GM19467 (cell line): ENCODE measurements at regions not wholly inside any gene's neighbourhood (a gene's known extent, or its start where the extent isn't known, plus 50 kb on each side); places are given as distances from the start of the nearest gene placed in this dataset.

Source experiments
- ATAC-seq: cut with Tn5 transposase; IDR thresholded peaks from one replicate; pipeline ENCODE4 v1.9.1; 2021; ENCODE audit warnings: mild to moderate bottlenecking, moderate library complexity; ENCODE audit not compliant: unreplicated experiment

GRCh38 chr3:127384717-127385539 lies 97.1 kb upstream of the PRR20G start:
- ATAC-seq = no peak

DNA sequence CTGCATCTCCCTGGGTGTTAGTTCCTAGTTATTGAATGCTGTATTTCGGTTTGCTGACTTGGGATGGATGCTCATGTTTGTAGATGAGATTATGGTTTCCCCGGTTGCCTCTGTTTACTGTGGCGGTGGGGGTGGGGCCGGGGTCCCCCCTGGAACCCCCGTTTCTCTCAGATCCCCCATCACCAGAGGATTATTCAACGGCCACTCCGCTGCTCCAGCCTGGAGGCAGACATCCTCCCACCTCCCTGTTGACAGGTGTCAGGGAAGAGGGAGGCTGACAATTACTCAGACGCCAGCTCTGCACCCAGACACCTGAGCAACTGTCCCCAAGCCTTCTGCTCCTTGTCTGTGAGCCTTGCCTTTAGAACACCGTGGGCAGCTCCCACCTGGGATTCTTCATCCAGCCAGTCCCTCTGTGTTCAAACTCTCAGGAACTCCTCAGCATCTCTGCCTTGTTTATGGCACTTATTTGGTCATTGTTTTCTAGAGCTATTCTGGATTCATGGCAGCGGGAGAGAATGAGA lies 95.9 kb upstream of the PRR20G start:
- no peak for ATAC-seq

DNA sequence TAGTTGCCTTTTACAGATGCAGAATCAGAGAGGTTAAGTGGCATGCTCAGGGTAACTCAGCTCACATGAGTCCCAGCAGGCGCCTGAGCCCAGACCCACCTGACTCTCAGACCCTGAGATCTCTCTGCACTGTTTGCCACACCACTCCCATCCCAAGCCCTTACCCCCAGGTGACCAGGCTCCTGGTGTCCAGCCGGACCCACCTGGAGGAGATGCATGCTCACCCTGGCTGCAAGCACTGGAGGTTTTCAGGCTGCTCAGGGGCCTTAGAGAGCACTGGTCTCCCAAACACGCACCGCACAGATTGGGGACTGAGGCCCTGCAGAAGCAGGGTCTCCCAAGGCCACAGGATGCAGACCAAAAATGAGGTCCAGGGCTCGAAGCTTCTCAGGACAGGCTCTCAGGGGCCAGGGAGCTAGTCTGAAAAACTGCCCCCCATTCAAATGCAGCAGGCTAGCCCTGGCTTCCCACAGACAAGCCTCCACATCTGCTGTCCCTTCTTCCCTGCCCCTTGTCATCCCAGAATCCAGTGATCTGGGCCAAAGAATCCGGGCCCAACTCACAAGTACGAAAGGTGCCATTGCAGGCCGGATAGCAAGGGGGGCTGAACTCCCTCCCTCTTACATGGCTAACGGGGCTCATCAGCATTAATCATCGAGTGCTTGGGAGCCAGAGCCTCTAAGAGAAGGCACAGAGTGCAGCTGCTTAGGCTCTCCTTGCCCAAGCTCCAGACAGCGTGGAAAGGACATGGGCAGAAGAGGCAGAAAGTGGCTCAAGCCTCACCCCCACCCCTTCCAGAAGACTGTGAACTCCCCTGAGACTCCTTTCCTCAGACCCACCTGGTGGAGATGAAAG lies 90.2 kb upstream of the PRR20G start:
- ATAC-seq = no peak

GRCh38 chr3:127375151-127375930 lies 87.5 kb upstream of the PRR20G start:
- no peak for ATAC-seq

DNA sequence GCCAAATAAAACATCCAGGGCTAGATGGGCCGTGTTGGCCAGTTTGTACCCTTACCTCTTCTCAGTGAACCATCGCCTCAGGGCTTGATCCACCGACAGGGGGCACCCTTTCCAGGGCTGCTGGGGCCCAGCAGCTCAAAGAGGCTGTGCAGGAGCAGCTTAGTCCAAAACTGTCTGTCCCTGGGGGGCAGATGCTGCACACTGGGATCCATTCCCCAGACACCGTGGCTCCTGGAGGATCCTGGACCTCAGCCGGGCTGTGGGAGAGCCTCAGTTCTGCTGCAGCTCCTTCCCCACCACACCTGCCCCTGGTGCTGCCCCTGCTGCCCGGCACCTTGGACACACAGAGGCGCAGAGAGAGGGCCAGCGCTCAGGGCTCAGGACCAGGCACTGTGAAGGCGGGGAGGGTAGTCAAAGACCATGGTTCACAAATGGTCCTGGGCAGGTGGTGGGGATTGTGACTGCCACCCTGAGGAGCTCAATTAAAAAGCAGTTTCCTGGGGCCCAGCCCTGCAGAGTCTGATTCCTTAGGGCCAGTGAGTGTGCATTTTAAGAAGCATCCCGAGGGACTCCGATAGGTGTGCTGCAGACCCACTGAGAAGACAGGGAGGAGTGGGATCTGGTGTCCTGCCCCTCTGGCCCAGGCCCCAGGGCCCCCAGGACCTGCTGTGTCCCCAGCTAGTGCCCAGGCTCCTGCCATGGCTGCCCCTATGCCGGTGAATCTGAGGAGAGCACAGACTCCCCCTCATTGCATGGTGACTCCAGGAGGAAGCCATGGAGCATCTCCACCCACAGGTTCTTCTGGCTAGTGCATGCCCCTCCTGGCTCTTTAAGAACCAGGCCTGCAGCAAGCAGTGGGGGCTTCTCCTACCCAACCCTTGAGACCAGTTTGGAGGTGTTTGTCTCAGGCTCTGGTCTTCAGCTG lies 86.5 kb upstream of the PRR20G start:
- no peak for ATAC-seq

- ATAC-seq = no peak
Measured at GRCh38 chr3:127373441-127374085, 85.7 kb upstream of the PRR20G start.

DNA sequence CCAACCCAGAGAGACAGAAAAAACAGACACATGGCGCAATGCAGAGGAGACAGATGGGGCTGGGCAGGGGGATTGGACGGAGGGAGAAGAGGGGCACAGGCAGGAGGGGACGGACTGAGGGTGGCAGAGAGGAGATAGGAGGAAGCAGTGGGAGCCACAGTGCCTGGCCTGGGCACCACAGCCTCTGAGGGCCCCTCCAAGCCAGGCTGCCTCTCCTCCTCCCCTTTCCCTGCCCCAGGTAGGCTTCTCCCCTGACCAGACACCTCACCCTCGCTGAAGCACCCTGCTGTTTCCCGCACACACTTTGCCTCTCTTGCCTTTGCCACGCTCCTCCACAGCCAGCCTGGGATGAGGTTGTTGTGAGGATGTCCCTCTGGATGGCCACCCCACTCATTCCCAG lies 84.0 kb upstream of the PRR20G start:
- no peak for ATAC-seq

- no peak for ATAC-seq
Measured at GRCh38 chr3:127371334-127371733, 83.5 kb upstream of the PRR20G start.

- ATAC-seq = no peak
Measured at GRCh38 chr3:127370906-127371305, 83.1 kb upstream of the PRR20G start.

GRCh38 chr3:127369356-127369935 lies 81.6 kb upstream of the PRR20G start:
- no peak for ATAC-seq

- no peak for ATAC-seq
Measured at GRCh38 chr3:127368186-127369032, 80.6 kb upstream of the PRR20G start.

DNA sequence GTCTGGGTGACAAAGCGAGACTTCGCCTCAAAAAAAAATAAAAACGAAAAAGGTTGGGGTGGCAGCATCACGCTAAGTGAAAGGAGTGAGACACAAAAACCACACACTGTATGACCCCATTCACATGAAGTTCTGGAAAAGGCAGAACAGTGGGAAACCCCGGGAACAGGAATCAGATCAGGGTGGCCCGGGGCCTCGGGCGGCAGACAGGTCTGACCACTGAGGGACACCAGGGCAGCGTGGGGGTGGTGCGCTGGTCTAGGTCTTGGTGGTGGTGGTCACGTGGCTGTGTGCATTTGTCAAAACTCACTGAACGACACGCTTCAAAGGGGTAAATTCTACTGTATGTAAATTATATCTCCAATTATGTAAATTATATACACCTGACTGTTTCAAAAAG lies 79.7 kb upstream of the PRR20G start:
- ATAC-seq = no peak

GRCh38 chr3:127366383-127366782 lies 78.5 kb upstream of the PRR20G start:
- ATAC-seq = no peak

DNA sequence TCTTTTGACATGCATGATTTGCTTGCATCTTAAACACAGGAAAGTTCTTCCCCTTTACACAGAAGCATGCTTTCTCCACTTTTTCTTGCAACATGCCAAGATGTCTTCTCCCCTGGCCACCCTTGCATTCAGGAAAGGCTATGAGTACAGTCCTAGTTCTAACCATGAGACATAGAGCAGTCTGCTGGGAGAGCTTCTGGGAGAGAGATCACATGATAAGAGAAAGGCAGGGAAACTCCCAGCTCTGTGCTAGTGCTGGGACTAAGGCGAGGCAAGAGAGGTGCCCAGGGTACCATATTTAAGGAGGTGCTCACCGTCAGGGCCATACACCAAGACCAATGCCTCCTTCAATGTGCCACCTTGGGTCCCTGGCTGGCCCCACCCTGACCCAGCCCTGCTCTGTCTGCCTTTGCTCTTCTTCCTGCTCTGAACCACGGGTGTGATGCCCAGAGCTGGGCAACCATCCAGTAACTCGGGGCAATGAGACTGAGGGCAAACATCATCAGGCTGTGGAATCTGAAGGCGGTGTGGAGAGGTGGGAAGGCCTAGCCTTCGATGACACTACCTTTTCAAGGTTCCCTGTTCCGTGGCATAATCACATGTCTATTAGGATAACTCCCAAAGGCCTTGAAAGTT lies 77.4 kb upstream of the PRR20G start:
- no peak for ATAC-seq

GRCh38 chr3:127363891-127364290 lies 76.0 kb upstream of the PRR20G start:
- no peak for ATAC-seq

DNA sequence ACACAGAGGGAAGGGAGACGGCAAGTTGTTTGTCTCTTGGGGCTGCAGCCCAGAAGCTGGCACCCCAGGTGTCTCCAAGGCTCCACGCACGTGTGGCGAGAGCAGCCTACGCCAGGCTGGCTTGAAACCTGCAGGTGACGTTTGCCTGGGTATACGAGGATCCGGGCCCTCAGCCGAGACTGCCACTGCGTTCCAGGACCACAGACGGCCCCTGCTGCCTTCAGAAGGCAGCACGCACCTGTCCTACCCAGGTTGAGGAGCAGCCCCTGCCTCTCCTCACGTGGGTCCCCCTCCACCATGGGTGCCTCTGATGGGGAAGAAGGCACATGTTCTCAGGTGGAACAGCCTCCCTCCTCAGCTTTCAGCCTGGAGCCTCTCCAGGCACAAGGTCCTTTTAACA lies 75.3 kb upstream of the PRR20G start:
- ATAC-seq = no peak

GRCh38 chr3:127360647-127361046 lies 72.8 kb upstream of the PRR20G start:
- ATAC-seq = no peak

DNA sequence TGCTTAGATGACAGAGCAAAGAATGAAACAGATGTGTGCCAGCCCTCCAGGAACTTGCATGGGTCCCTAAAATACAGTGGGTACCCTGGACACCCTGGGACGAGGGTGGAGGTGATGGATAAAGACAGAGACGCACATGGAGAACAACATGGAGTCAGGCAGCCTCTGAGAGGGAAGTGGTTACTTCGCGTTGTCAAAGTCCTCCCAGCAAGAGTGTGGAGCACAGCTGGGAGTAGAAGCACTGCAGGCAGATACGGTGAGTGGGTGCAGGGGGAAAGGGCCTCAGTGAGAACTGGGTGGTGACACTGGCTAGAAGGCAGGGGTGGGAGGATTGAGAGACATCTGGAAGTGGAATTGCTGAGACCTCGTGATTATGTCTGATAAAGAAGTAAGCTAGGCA lies 70.8 kb upstream of the PRR20G start:
- ATAC-seq = no peak
